NCI-H510A treated with DMSO at 0.1 percent for 48 hours (cell line): ENCODE measurements at regions not wholly inside any gene's neighbourhood (a gene's known extent, or its start where the extent isn't known, plus 50 kb on each side); places are given as distances from the start of the nearest gene placed in this dataset.
"Not testable (repeated sequence)": the region's sequence is repeated elsewhere in the genome, so short reads cannot be mapped to it uniquely, and the experiment has no call there.

ENCODE experiments used
- DNase-seq: peaks from one replicate; lab custom pipeline; 2025; lab: John Stamatoyannopoulos, UW

DNA sequence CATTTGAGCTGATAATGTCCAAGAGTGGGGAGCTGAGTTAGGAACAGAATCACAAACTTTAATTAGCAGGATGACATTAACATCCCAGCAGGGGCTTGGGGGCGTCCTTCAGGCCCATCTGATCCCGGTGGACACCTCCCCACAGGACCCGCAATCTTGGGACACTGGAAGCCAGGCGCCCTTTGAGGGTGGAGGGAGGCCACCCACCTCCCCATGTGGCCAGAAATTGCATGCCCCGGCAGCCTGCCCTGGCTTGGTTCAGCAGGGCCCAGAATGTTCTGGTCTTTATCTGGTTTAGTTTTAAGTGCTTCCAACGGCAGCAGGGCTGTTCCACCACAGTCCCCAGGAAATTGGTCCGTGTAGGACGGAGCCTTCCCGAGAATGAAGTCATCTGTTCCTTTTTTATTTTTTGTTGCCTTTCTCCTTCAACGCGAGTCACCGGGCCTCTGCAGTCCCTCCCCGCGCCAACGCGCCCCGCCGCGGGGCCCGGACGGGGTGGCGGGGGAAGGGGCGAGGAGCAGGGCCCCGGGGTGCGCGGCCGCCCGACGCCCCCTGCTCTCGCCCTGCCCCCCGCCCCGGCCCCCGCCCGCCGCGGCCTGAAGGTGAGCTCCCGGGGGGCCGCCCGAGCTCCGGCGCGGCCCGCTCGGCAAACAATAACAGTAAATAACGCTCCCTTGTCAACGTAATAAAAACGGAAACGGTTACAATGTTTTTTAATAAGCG is 207.9 kb downstream of the C9orf50 start:
- DNase-seq = no peak

- not testable (repeated sequence) for DNase-seq
Observed at GRCh38 chr9:129412176-129412813, 208.6 kb downstream of the C9orf50 start.

DNA sequence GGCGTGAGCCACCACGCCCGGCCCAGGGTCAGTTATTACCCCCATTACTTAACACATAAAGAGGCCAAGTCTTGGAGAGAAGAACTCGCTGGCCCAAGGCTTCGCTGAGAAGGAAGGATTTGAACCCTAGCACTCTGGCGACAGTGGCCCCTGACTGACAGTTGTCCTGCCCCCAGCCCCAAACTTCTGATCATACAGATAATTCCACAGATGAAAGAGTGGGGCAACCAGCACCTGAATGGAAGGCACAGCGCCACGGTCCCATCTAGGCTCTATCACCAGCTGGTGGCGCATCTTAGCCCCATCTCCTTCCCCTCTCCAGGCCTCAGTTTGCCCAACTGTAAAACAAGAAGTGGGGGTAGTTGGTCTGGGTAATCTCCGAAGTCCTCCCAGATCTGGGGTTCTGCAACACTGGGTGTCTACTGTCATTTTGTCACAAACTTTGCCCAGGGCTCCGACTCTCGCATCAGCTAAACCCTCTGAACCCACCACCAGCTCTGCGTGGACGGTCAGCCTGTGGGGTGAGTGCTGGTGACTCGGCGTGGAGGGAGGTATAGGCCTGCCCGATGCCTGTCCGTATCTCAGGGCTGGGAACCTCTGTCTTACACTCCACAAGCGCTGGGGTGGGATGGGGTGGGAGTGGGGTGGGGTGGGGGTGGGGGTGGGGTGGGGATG is 209.3 kb downstream of the C9orf50 start:
- no peak for DNase-seq

DNA sequence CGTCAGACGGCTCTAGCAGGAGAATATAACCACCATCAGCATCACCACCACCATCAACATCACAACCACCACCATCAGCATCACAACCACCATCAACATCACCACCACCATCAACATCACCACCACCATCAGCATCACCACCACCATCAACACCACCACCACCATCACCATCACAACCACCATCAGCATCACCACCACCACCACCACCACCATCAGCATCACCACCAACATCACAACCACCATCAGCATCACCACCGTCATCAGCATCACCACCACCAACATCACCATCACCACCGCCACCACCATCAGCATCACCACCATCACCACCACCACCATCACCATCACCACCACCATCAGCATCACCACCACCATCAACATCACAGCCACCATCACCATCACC is 210.7 kb downstream of the C9orf50 start:
- DNase-seq = no peak

GRCh38 chr9:129408535-129409215 is 212.2 kb downstream of the C9orf50 start:
- peak; percentile 74 for DNase-seq

- DNase-seq = no peak
Observed at GRCh38 chr9:129407905-129408452, 212.9 kb downstream of the C9orf50 start.

GRCh38 chr9:129406278-129407225 is 214.3 kb downstream of the C9orf50 start:
- DNase-seq = peak; percentile 18

GRCh38 chr9:129405827-129406213 is 215.1 kb downstream of the C9orf50 start:
- DNase-seq = no peak

GRCh38 chr9:129405089-129405826 is 215.6 kb downstream of the C9orf50 start:
- DNase-seq = no peak

- no peak for DNase-seq
Observed at GRCh38 chr9:129404621-129405020, 216.3 kb downstream of the C9orf50 start.

- no peak for DNase-seq
Observed at GRCh38 chr9:129403779-129404620, 216.9 kb downstream of the C9orf50 start.

DNA sequence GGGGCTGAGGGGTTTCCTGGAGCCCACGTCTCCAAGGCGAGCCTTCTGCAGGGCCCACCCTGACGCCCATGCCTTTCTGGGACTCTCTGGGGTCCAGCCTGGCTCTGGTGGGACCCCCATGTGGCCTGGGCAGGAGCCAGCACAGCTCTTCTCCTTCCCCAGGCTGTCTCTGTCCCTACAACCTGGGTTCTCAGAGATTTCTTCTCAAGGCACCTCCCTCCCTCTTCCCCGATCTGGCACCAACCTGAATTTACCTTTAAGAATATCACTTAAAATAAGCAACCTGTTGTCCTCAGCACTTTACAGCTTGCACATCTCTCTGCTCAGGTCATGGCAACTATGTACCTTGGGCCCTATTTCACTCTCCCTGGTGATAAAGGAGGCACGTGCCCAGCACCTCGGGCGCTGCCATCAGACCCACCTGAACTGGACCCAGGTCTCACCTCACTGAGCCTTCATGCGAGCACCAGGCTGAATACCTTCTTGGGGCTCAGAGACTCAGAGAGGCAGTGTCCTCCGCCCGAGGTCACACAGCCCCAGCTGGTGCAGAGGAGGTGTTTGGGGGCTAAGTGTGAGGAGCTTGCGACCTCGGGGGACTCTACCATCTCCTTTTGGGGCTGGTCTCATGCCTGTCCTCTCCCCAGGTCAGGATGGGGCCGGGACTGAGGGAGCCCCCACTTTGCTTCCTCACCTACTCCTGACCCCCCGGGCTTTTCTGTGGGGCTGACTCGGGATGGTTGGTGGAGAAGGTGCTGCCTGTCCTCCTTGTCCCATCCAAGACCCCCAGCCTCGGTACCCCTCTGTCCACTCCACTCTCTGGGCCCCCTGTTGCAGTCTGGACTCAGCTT is 217.7 kb downstream of the C9orf50 start:
- no peak for DNase-seq

DNA sequence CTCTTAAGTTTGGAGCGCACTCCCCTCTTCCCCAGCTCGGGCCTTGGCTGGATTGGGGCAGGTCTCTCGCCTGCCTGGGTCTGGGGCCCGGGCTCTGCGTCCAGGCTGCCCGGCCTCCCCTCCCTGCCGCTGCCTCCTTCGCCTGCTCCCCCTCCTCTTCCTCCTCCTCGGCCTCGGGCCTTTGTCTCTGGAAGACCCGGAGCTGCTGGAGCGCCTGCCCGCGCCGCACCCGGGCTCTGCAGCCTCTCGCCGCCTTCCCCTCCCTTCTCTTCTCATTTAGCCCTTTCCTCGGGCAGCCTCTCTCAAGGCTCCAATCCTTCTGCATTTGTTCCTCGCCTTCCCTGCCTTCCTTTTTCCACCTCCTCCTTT is 218.5 kb downstream of the C9orf50 start:
- DNase-seq = peak; percentile 45

DNA sequence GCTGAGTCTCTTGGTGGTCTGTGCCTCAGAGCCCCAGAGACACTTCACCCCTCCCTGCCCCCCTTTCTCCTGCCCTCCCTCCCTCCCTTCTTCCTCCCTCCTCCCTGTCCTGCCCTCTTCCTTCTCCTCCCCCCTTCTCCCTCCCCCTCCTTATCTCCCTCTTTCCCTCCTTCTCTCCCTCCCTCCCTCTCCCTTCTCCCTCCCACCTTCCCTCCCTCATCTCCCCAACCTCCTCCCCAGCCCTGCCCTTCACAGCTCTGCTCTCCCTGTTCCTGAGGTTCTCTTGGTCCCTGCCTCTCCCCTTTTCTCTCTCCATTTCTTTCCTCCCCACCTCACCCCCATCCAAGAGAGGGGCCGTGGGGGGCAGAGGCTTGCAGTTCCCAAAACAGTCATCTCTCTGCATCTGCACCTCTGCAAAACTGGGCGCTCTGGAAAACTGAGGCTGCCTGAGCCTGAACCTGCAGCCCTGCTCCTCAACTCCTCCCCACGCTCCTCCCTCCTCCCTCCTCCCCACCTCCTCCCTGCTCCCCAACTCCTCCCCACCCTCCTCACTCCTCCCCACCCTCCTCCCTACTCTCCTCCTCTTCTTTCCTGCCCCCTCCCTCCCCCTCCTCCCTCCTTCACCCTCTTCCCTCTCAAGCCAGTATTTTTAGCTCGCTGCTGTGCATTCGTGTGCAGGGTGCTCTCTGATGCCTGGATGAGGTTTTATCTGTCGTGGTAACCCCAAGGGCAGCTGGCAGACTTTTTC is 219.1 kb downstream of the C9orf50 start:
- peak; percentile 45 for DNase-seq

DNA sequence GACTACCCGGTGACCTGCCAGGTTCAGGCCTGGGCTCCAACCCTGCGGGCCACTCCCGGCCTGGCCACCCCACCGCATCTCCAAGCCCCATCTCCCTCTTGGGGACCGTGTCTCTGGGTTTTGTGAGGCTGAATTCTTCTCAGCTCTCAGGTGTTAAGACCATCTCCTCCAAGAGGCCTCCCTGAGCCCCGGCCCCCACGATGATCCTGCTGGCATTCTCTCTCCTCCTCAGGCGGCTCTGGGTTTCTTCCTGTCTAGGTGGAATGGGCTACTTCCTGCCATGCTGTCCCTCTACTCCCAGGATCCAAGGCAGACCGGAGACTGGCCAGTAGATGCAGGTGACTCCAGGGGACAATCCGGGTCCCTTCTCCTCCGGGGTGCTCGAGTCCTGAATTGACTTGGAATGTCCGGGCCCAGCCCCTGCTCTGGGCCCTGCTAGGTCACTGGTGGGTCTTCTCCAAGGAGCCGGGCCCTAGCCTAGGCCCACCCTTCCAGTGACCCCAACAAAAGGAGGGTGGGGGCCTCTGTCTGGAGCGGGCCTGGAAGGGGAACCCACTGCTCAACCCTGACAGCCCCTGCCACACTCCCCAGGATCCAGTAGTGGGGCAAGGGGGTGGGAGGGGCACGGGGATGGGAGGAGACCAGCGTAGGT is 219.8 kb downstream of the C9orf50 start:
- no peak for DNase-seq

- no peak for DNase-seq
Observed at GRCh38 chr9:129400001-129400970, 220.6 kb downstream of the C9orf50 start.
